ENCODE measurements at regions not wholly inside any gene's neighbourhood (a gene's known extent, or its start where the extent isn't known, plus 50 kb on each side); places are given as distances from the start of the nearest gene placed in this dataset.

DNA sequence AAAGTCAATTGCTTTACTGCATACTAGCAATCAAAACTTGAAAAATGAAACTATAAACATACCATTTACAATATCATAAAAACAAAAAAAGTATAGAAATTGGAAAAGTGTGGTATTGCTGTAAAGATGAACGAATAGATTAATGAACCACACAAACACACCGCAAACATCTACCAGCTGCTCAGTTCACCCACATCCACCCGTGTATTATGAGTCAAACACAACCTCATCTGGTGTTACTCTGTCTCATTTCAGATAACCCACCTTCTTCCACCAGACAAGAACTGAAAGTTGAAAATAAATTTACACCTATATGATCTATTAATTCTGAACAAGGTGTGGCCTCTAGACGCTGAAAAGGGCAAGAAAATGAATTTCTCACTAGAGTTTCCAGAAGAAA, 53.3 kb downstream of the BLID start:
- H3K9ac ChIP-seq (ENCODE audit: low read length): no peak overlapping the region
- no peak for DNase-seq
- no peaks in the 10 kb centered on the region for H3K9me2 ChIP-seq (replicated peaks; ENCODE audit: insufficient read depth, low read length)
- H3K4me3 ChIP-seq (ENCODE audit: low read length): no peak overlapping the region
- no peak overlapping the region for H2AFZ ChIP-seq (ENCODE audit: low read length)
- TF ChIP-seq EZH2phosphoT487 (IDR thresholded peaks at IDR 0.05; ENCODE audit: low read length) (no peak), CTCF (IDR thresholded peaks at IDR 0.05; ENCODE audit: low read length) (no peak), EZH2 (optimal IDR thresholded peaks at IDR 0.05; ENCODE audit: low read depth, low read length) (no peak)
- H3K4me1 ChIP-seq (ENCODE audit: low read length): no peaks in the 10 kb centered on the region
- H4K20me1 ChIP-seq (ENCODE audit: insufficient read depth, low read length): no peaks in the 10 kb centered on the region
- no peak overlapping the region for H3K4me2 ChIP-seq (ENCODE audit: low read depth, low read length)
- H3K9me3 ChIP-seq (replicated peaks; ENCODE audit: insufficient read depth, low read length): no peaks in the 10 kb centered on the region
- H3K27ac ChIP-seq (ENCODE audit: low read length): no peak overlapping the region
- H3K79me2 ChIP-seq (ENCODE audit: low read length): no peaks in the 10 kb centered on the region
- no peaks in the 10 kb centered on the region for H3K36me3 ChIP-seq (replicated peaks; ENCODE audit: insufficient read depth, low read length)
- H3F3A ChIP-seq (ENCODE audit: insufficient read depth, low read length): no peaks in the 10 kb centered on the region
- no peaks in the 10 kb centered on the region for H3K27me3 ChIP-seq (replicated peaks; ENCODE audit: insufficient read depth, low read length)

DNA sequence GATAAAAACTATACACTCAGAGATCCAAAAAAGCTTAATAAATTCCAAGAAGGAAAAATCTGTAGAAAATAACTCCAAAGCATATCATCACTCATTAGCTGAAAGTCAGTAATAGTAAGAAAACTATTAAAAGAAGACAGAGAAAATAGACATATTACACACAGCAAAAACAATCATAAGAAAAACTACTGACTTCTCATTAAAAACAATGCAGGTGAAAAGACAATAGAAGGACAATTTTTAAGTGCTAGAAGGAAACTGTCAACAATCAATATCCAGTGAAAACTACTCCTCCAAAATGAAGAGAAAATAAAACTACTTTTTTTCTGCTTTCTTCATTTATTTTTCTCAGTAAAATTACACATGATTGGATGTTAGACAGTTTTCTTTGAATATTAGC, 56.5 kb downstream of the BLID start:
- Histone ChIP-seq H3K9me2 (replicated peaks; ENCODE audit: insufficient read depth, low read length) (no peaks in the 10 kb centered on the region), H2AFZ (ENCODE audit: low read length) (no peak overlapping the region), H3K4me3 (ENCODE audit: low read length) (no peak overlapping the region), H3K9ac (ENCODE audit: low read length) (no peak overlapping the region), H3K36me3 (replicated peaks; ENCODE audit: insufficient read depth, low read length) (no peaks in the 10 kb centered on the region), H3K27me3 (replicated peaks; ENCODE audit: insufficient read depth, low read length) (no peaks in the 10 kb centered on the region), H3K4me1 (ENCODE audit: low read length) (no peaks in the 10 kb centered on the region), H3K4me2 (ENCODE audit: low read depth, low read length) (no peak overlapping the region), H3K79me2 (ENCODE audit: low read length) (no peaks in the 10 kb centered on the region), H3K9me3 (replicated peaks; ENCODE audit: insufficient read depth, low read length) (no peaks in the 10 kb centered on the region), H3F3A (ENCODE audit: insufficient read depth, low read length) (no peaks in the 10 kb centered on the region), H3K27ac (ENCODE audit: low read length) (no peak overlapping the region), H4K20me1 (ENCODE audit: insufficient read depth, low read length) (no peaks in the 10 kb centered on the region)
- DNase-seq: no peak
- TF ChIP-seq EZH2phosphoT487 (IDR thresholded peaks at IDR 0.05; ENCODE audit: low read length): no peak
- no peak for TF ChIP-seq CTCF (IDR thresholded peaks at IDR 0.05; ENCODE audit: low read length)
- TF ChIP-seq EZH2 (optimal IDR thresholded peaks at IDR 0.05; ENCODE audit: low read depth, low read length): no peak

- Histone ChIP-seq H3K9ac (ENCODE audit: low read length) (no peak overlapping the region), H4K20me1 (ENCODE audit: insufficient read depth, low read length) (no peaks in the 10 kb centered on the region), H3K27me3 (replicated peaks; ENCODE audit: insufficient read depth, low read length) (no peaks in the 10 kb centered on the region), H2AFZ (ENCODE audit: low read length) (no peak overlapping the region), H3K4me3 (ENCODE audit: low read length) (no peak overlapping the region), H3K9me2 (replicated peaks; ENCODE audit: insufficient read depth, low read length) (no peaks in the 10 kb centered on the region), H3K27ac (ENCODE audit: low read length) (no peak overlapping the region), H3K4me2 (ENCODE audit: low read depth, low read length) (no peak overlapping the region), H3K9me3 (replicated peaks; ENCODE audit: insufficient read depth, low read length) (no peaks in the 10 kb centered on the region), H3K36me3 (replicated peaks; ENCODE audit: insufficient read depth, low read length) (no peaks in the 10 kb centered on the region), H3K4me1 (ENCODE audit: low read length) (no peaks in the 10 kb centered on the region), H3K79me2 (ENCODE audit: low read length) (no peaks in the 10 kb centered on the region), H3F3A (ENCODE audit: insufficient read depth, low read length) (no peaks in the 10 kb centered on the region)
- DNase-seq: no peak
- TF ChIP-seq EZH2phosphoT487 (IDR thresholded peaks at IDR 0.05; ENCODE audit: low read length): no peak
- TF ChIP-seq EZH2 (optimal IDR thresholded peaks at IDR 0.05; ENCODE audit: low read depth, low read length): no peak
- TF ChIP-seq CTCF (IDR thresholded peaks at IDR 0.05; ENCODE audit: low read length): no peak
These were observed 65.9 kb downstream of the BLID start for GRCh38 chr11:122050021-122050690.
